Panc1 (cell line): ENCODE measurements at regions not wholly inside any gene's neighbourhood (a gene's known extent, or its start where the extent isn't known, plus 50 kb on each side); places are given as distances from the start of the nearest gene placed in this dataset.

ENCODE experiments used
- ATAC-seq: fragments of 200-7000 bp; cut with Tn5 transposase; 2 replicates; pipeline ENCODE4 v1.9.1; 2020; ENCODE audit warnings: mild to moderate bottlenecking, moderate library complexity
- BruUV-seq: library from RNA; stranded (reverse); fragments of 400-500 nt; replicated peaks from 2 replicates; lab custom pipeline; 2021; lab: Mats Ljungman, UMichigan
- CTCF ChIA-PET: fragments of 300-600 bp; sonication (Branson Sonifier 250); formaldehyde crosslinking; loops from one replicate; lab custom pipeline; 2022; ENCODE audit warnings: antibody characterized with exemption; lab: Charles Lee
- POLR2A ChIA-PET: fragments of 300-600 bp; sonication (Branson Sonifier 250); formaldehyde crosslinking; loops from one replicate; lab custom pipeline; 2022; ENCODE audit warnings: antibody characterized with exemption; lab: Charles Lee
- DNase-seq: peaks from one replicate; pipeline ENCODE4 v3.0.0-alpha.2; 2010; ENCODE audit warnings: low read depth, low spot score
- H3K27ac ChIP-seq: 2 replicates; pipeline ENCODE4 v1.5.1; 2011; ENCODE audit warnings: mild to moderate bottlenecking, low read length, inconsistent platforms
- H3K27me3 ChIP-seq: fragments of 200-500 bp; sonication (Bioruptor generic); 2 replicates; pipeline ENCODE4 v1.6.0; 2014; ENCODE audit warnings: low read length, inconsistent platforms; ENCODE audit not compliant: control insufficient read depth, insufficient read depth
- H3K36me3 ChIP-seq: fragments of 200-500 bp; sonication (Bioruptor generic); 2 replicates; pipeline ENCODE4 v1.5.1; 2014; ENCODE audit warnings: inconsistent platforms, mild to moderate bottlenecking, low read length, moderate library complexity; ENCODE audit not compliant: control insufficient read depth, insufficient read depth
- H3K4me1 ChIP-seq: 2 replicates; pipeline ENCODE4 v1.5.1; 2011; ENCODE audit warnings: inconsistent platforms, mild to moderate bottlenecking, low read length, moderate library complexity; ENCODE audit not compliant: control insufficient read depth, insufficient read depth
- H3K4me3 ChIP-seq, 2 experiments: 2 replicates each; pipeline ENCODE4 v1.5.1; 2011 to 2012; ENCODE audit warnings: low read depth in 2 of 2, low read length in 2 of 2, mild to moderate bottlenecking in 2 of 2, inconsistent platforms in 1 of 2, moderate library complexity in 1 of 2
- H3K9me3 ChIP-seq: fragments of 200-500 bp; sonication (Bioruptor generic); 2 replicates; pipeline ENCODE4 v1.5.1; 2014; ENCODE audit warnings: low read depth, mild to moderate bottlenecking, inconsistent platforms, low read length, moderate library complexity; ENCODE audit not compliant: control insufficient read depth, insufficient read depth
- CTCF ChIP-seq: fragments of 450-650 bp; IDR thresholded peaks from 2 replicates; pipeline ENCODE4 v1.5.1; 2017; ENCODE audit warnings: mild to moderate bottlenecking
- POLR2AphosphoS5 ChIP-seq: IDR thresholded peaks from 2 replicates; pipeline ENCODE4 v1.6.1; 2012; ENCODE audit warnings: mild to moderate bottlenecking, low read depth, low read length, moderate library complexity
- SIN3A ChIP-seq: IDR thresholded peaks from 2 replicates; pipeline ENCODE4 v1.6.1; 2012; ENCODE audit warnings: low read depth, mild to moderate bottlenecking, low read length, moderate library complexity, borderline replicate concordance; ENCODE audit not compliant: insufficient read depth
- TCF7L2 ChIP-seq: IDR thresholded peaks from 2 replicates; pipeline ENCODE4 v1.6.1; 2011; ENCODE audit warnings: mild to moderate bottlenecking, low read depth, low read length, inconsistent platforms
- in situ Hi-C: cut with HindIII; loops from 2 replicates; pipeline ENCODE4 v1.10.0; 2016; ENCODE audit warnings: low sequenced_read_pairs, low pct_unique_long_range_greater_than_20kb
- intact Hi-C: fragments of 100-400 bp; cut with micrococcal nuclease; formaldehyde crosslinking; loops from one replicate; pipeline ENCODE4 v1.10.0; 2022; ENCODE audit not compliant: unreplicated experiment
- TF ChIP-seq, protein P1 (sequence below), 2 experiments: IDR thresholded peaks; 2 replicates each; pipeline ENCODE4 v1.6.1; 2011 to 2012; ENCODE audit warnings: low read depth in 2 of 2, control low read depth in 1 of 2, low read length in 1 of 2, mild to moderate bottlenecking in 1 of 2, moderate library complexity in 1 of 2; ENCODE audit not compliant: insufficient read depth in 1 of 2

- no peak overlapping the region for H3K27ac ChIP-seq
- intact Hi-C loops (no loop called here), in situ Hi-C loops (no loop called here)
- ChIA-PET POLR2A (no interaction called here), CTCF (no interaction called here)
- ATAC-seq, result no peak
- no peaks in the 10 kb centered on the region for H3K27me3 ChIP-seq
- no peaks in the 10 kb centered on the region for H3K36me3 ChIP-seq
- no peak overlapping the region for H3K4me3 ChIP-seq
- no peak for DNase-seq
- TF ChIP-seq SIN3A (no peak), CTCF (no peak), POLR2AphosphoS5 (no peak), TCF7L2 (no peak)
- TF ChIP-seq, protein P1, sequence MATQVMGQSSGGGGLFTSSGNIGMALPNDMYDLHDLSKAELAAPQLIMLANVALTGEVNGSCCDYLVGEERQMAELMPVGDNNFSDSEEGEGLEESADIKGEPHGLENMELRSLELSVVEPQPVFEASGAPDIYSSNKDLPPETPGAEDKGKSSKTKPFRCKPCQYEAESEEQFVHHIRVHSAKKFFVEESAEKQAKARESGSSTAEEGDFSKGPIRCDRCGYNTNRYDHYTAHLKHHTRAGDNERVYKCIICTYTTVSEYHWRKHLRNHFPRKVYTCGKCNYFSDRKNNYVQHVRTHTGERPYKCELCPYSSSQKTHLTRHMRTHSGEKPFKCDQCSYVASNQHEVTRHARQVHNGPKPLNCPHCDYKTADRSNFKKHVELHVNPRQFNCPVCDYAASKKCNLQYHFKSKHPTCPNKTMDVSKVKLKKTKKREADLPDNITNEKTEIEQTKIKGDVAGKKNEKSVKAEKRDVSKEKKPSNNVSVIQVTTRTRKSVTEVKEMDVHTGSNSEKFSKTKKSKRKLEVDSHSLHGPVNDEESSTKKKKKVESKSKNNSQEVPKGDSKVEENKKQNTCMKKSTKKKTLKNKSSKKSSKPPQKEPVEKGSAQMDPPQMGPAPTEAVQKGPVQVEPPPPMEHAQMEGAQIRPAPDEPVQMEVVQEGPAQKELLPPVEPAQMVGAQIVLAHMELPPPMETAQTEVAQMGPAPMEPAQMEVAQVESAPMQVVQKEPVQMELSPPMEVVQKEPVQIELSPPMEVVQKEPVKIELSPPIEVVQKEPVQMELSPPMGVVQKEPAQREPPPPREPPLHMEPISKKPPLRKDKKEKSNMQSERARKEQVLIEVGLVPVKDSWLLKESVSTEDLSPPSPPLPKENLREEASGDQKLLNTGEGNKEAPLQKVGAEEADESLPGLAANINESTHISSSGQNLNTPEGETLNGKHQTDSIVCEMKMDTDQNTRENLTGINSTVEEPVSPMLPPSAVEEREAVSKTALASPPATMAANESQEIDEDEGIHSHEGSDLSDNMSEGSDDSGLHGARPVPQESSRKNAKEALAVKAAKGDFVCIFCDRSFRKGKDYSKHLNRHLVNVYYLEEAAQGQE (IDR thresholded peaks at IDR 0.05; ENCODE audit: insufficient read depth in 1 of 2, low read depth in 2 of 2, low read length in 1 of 2), result no peak
- no peaks in the 10 kb centered on the region for H3K4me1 ChIP-seq
- BruUV-seq, result no TSS peak
- H3K9me3 ChIP-seq, result no peaks in the 10 kb centered on the region
Observed at GRCh38 chr2:220011859-220012258, 384.4 kb downstream of the SLC4A3 start.

- ChIA-PET POLR2A (no interaction called here), CTCF (no interaction called here)
- H3K4me3 ChIP-seq, result no peak overlapping the region
- H3K36me3 ChIP-seq, result no peaks in the 10 kb centered on the region
- intact Hi-C loops (no loop called here), in situ Hi-C loops (no loop called here)
- no peaks in the 10 kb centered on the region for H3K9me3 ChIP-seq
- H3K4me1 ChIP-seq, result no peaks in the 10 kb centered on the region
- H3K27me3 ChIP-seq, result no peaks in the 10 kb centered on the region
- no TSS peak for BruUV-seq
- no peak for ATAC-seq
- no peak overlapping the region for H3K27ac ChIP-seq
- no peak for DNase-seq
- TF ChIP-seq, protein P1 (IDR thresholded peaks at IDR 0.05; ENCODE audit: insufficient read depth in 1 of 2, low read depth in 2 of 2, low read length in 1 of 2), result no peak
- TF ChIP-seq SIN3A (no peak), CTCF (no peak), TCF7L2 (no peak), POLR2AphosphoS5 (no peak)
Observed at GRCh38 chr2:220014961-220015360, 387.5 kb downstream of the SLC4A3 start.
